ENCODE measurements at regions not wholly inside any gene's neighbourhood (a gene's known extent, or its start where the extent isn't known, plus 50 kb on each side); places are given as distances from the start of the nearest gene placed in this dataset.

- no peaks in the 10 kb centered on the region for H3K9me3 ChIP-seq
- ATAC-seq (ENCODE audit: low FRiP score in 2 of 2) (peak in 1 of 2 donors; percentile 59), DNase-seq (peak in 1 of 2 donors; percentile 20)
- H3K4me1 ChIP-seq: no peaks in the 10 kb centered on the region
- WGBS, 2 donors: 87 to 90% methylated on average over 11 of the region's 11 CpGs
- no peak overlapping the region for H3K27ac ChIP-seq
- no peak overlapping the region for H3K4me3 ChIP-seq
- H3K36me3 ChIP-seq: no peaks in the 10 kb centered on the region
- H3K27me3 ChIP-seq: no peaks in the 10 kb centered on the region
- no peak for TF ChIP-seq POLR2A (IDR thresholded peaks at IDR 0.05)
- no peak for TF ChIP-seq EP300 (IDR thresholded peaks at IDR 0.05)
- no peak for TF ChIP-seq POLR2AphosphoS5 (IDR thresholded peaks at IDR 0.05)
- no peak for TF ChIP-seq CTCF (IDR thresholded peaks at IDR 0.05)
Observed at GRCh38 chr7:46123-46829, 146.1 kb upstream of the FAM20C start.

DNA sequence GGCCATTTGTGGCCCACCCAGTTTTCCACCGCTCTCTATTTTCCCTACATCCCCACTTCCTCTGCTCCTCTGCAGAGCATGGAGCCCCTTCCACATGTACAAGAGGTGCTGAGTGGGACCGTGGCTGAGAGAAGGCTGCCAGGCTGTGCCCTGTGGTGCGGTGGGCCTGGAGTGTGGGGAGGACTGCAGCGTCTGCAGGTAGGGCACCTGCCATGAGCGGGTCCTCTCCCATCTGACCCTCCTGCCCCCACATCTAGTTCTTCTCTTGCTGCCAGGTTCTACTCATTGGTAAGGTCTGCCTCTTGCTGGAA, 145.6 kb upstream of the FAM20C start:
- no peak for DNase-seq
- no peak overlapping the region for H3K27ac ChIP-seq
- 94 to 96% methylated on average over 5 of the region's 5 CpGs for WGBS, 2 donors

DNA sequence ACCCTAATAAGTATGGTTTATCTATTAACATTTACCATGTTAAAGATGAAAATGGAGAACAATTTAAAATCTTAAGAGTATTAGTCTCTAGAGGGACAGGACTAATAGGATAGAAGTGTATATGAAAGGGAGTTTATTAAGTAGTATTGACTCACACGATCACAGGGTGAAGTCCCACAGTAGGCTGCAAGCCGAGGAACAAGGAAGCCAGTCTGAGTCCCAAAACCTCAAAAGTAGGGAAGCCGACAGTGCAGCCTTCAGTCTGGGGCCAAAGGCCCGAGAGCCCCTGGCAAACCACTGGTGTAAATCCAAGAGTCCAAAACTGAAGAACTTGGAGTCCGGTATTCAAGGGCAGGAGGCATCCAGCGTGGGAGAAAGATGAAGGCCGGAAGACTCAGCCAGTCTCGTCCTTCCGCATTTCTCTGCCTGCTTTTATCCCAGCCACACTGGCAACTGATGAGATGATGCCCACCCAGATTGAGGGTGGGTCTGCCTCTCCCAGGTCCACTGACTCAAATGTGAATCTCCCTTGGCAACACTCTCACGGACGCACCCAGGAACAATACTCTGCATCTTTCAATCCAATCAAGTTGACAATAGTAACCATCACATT, 140.8 kb upstream of the FAM20C start:
- no peaks in the 10 kb centered on the region for H3K9me3 ChIP-seq
- H3K4me1 ChIP-seq: peaks cover 0 to 29% (median 4%) of the 10 kb centered on the region in 4 donors
- DNase-seq (peak in 1 of 2 donors; percentile 32), ATAC-seq (ENCODE audit: low FRiP score in 2 of 2) (no peak)
- WGBS, 2 donors: 68 to 77% methylated on average over 11 of the region's 11 CpGs
- H3K27ac ChIP-seq: peak overlapping the region in 2 of 4 donors; percentile 2 to 50
- H3K36me3 ChIP-seq: no peaks in the 10 kb centered on the region
- H3K4me3 ChIP-seq: peak overlapping the region in 3 of 4 donors; percentile 3 to 34 (median 31)
- no peak for TF ChIP-seq CTCF (IDR thresholded peaks at IDR 0.05)
- TF ChIP-seq POLR2A (IDR thresholded peaks at IDR 0.05): no peak
- no peak for TF ChIP-seq POLR2AphosphoS5 (IDR thresholded peaks at IDR 0.05)
- TF ChIP-seq EP300 (IDR thresholded peaks at IDR 0.05): no peak
- no peaks in the 10 kb centered on the region for H3K27me3 ChIP-seq

More for the DNA sequence above, 145.6 kb upstream of the FAM20C start:
- no peak for TF ChIP-seq CTCF (IDR thresholded peaks at IDR 0.05)
- no peaks in the 10 kb centered on the region for H3K36me3 ChIP-seq
- ATAC-seq (ENCODE audit: low FRiP score in 2 of 2): no peak
- no peak overlapping the region for H3K4me3 ChIP-seq
- H3K27me3 ChIP-seq: no peaks in the 10 kb centered on the region
- no peaks in the 10 kb centered on the region for H3K9me3 ChIP-seq
- H3K4me1 ChIP-seq: no peaks in the 10 kb centered on the region

DNA sequence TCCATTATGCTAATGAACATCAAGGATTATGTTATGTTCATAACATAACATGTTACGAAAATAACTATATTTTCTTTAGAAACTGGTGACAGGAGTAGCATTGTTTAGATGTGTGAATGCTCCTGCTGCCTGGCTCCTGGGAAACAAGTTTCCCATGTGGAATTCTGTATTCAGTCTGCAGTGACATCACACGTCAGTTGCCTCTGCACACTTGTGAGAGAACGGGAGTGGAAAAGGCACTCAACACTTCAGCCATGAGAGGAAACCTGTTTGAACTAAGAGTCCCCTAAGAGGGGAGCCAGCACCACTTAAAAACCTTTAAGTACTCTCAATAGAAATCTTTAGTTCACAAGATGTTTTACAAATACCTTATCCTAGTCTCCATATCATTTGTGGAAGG, 140.3 kb upstream of the FAM20C start:
- Histone ChIP-seq H3K27me3 (no peaks in the 10 kb centered on the region), H3K36me3 (no peaks in the 10 kb centered on the region), H3K27ac (peak overlapping the region in 2 of 4 donors; percentile 2 to 50), H3K4me3 (peak overlapping the region in 3 of 4 donors; percentile 3 to 34 (median 31)), H3K4me1 (peaks cover 0 to 29% (median 4%) of the 10 kb centered on the region in 4 donors), H3K9me3 (no peaks in the 10 kb centered on the region)
- TF ChIP-seq POLR2AphosphoS5 (IDR thresholded peaks at IDR 0.05): peak in 1 of 2 donors; percentile 61
- TF ChIP-seq POLR2A (IDR thresholded peaks at IDR 0.05): peak in 1 of 4 donors; percentile 42
- TF ChIP-seq CTCF (IDR thresholded peaks at IDR 0.05): no peak
- peak in 1 of 4 donors; percentile 54 for TF ChIP-seq EP300 (IDR thresholded peaks at IDR 0.05)
- DNase-seq (peak in 1 of 2 donors; percentile 83), ATAC-seq (ENCODE audit: low FRiP score in 2 of 2) (peak in 1 of 2 donors; percentile 23)
- 57 to 77% methylated on average over 3 of the region's 3 CpGs for WGBS, 2 donors
